Thymus (tissue), 11 donors: ENCODE measurements at regions not wholly inside any gene's neighbourhood (a gene's known extent, or its start where the extent isn't known, plus 50 kb on each side); places are given as distances from the start of the nearest gene placed in this dataset.

Experiments used
- DNase-seq, 9 donors: peaks; one replicate each; pipeline ENCODE4 v3.0.0-alpha.2; 2013; ENCODE audit warnings: low spot score in 9 of 9, low read depth in 6 of 9, missing footprints in 1 of 9
- H3K27ac ChIP-seq, 2 donors: one replicate each; pipeline ENCODE4 v1.5.1; 2013; ENCODE audit warnings: control low read depth in 1 of 2, low read depth in 1 of 2, low read length in 1 of 2, mild to moderate bottlenecking in 1 of 2, moderate library complexity in 1 of 2
- H3K27me3 ChIP-seq, 2 donors: one replicate each; pipeline ENCODE4 v1.5.1; 2013; ENCODE audit warnings: low read length in 1 of 2; ENCODE audit not compliant: control insufficient read depth in 2 of 2, insufficient read depth in 1 of 2
- H3K36me3 ChIP-seq, 2 donors: one replicate each; pipeline ENCODE4 v1.5.1; 2013; ENCODE audit warnings: low read length in 1 of 2, mild to moderate bottlenecking in 1 of 2, moderate library complexity in 1 of 2; ENCODE audit not compliant: control insufficient read depth in 2 of 2, insufficient read depth in 2 of 2
- H3K4me1 ChIP-seq, 2 donors: one replicate each; pipeline ENCODE4 v1.5.1; 2013; ENCODE audit warnings: low read length in 2 of 2; ENCODE audit not compliant: control insufficient read depth in 2 of 2, insufficient read depth in 2 of 2
- H3K4me3 ChIP-seq, 2 donors: one replicate each; pipeline ENCODE4 v1.5.1; 2013; ENCODE audit warnings: low read length in 2 of 2, control low read depth in 1 of 2, mild to moderate bottlenecking in 1 of 2
- H3K9me3 ChIP-seq, 2 donors: one replicate each; pipeline ENCODE4 v1.5.1; 2013; ENCODE audit warnings: low read length in 1 of 2, mild to moderate bottlenecking in 1 of 2; ENCODE audit not compliant: control insufficient read depth in 2 of 2, insufficient read depth in 1 of 2
- WGBS: extraction: QIAGEN DNeasy Blood & Tissue Kit; methylation state at CpG from one replicate; pipeline ENCODE4 v1.1.7; 2013; 5-methylcytosine and 5-hydroxymethylcytosine counted together
- donor health status: healthy.

GRCh38 chr13:60716313-60716712 lies 319.3 kb downstream of the TDRD3 start:
- H3K27ac ChIP-seq, result no peak overlapping the region
- no peaks in the 10 kb centered on the region for H3K27me3 ChIP-seq
- H3K4me1 ChIP-seq, result no peaks in the 10 kb centered on the region
- no peak for DNase-seq
- H3K9me3 ChIP-seq, result no peaks in the 10 kb centered on the region
- 94% methylated on average over 2 of the region's 2 CpGs for WGBS
- H3K4me3 ChIP-seq, result no peak overlapping the region
- H3K36me3 ChIP-seq, result no peaks in the 10 kb centered on the region

- H3K4me1 ChIP-seq, result no peaks in the 10 kb centered on the region
- no peak overlapping the region for H3K4me3 ChIP-seq
- H3K27me3 ChIP-seq, result no peaks in the 10 kb centered on the region
- H3K9me3 ChIP-seq, result no peaks in the 10 kb centered on the region
- no peak overlapping the region for H3K27ac ChIP-seq
- H3K36me3 ChIP-seq, result no peaks in the 10 kb centered on the region
- no peak for DNase-seq
These were observed 310.9 kb downstream of the TDRD3 start for GRCh38 chr13:60707878-60708277.

GRCh38 chr13:60701895-60702294 lies 304.9 kb downstream of the TDRD3 start:
- Histone ChIP-seq H3K27me3 (no peaks in the 10 kb centered on the region), H3K36me3 (no peaks in the 10 kb centered on the region), H3K9me3 (no peaks in the 10 kb centered on the region), H3K4me1 (no peaks in the 10 kb centered on the region), H3K4me3 (no peak overlapping the region), H3K27ac (no peak overlapping the region)
- 83% methylated on average over 3 of the region's 3 CpGs for WGBS
- no peak for DNase-seq

- no peaks in the 10 kb centered on the region for H3K27me3 ChIP-seq
- H3K4me3 ChIP-seq, result no peak overlapping the region
- no peaks in the 10 kb centered on the region for H3K9me3 ChIP-seq
- 93% methylated on average over 4 of the region's 4 CpGs for WGBS
- no peaks in the 10 kb centered on the region for H3K4me1 ChIP-seq
- no peak for DNase-seq
- H3K27ac ChIP-seq, result no peak overlapping the region
- H3K36me3 ChIP-seq, result no peaks in the 10 kb centered on the region
These were observed 304.0 kb downstream of the TDRD3 start for GRCh38 chr13:60700994-60701393.

- 93% methylated on average over 2 of the region's 2 CpGs for WGBS
These were observed 302.6 kb downstream of the TDRD3 start for GRCh38 chr13:60699636-60700035.

GRCh38 chr13:60696602-60697001 lies 299.6 kb downstream of the TDRD3 start:
- WGBS, result 57% methylated on average over 6 of the region's 6 CpGs

More at GRCh38 chr13:60699636-60700035, 302.6 kb downstream of the TDRD3 start:
- Histone ChIP-seq H3K4me3 (no peak overlapping the region), H3K36me3 (no peaks in the 10 kb centered on the region), H3K27ac (no peak overlapping the region), H3K9me3 (no peaks in the 10 kb centered on the region), H3K27me3 (no peaks in the 10 kb centered on the region), H3K4me1 (no peaks in the 10 kb centered on the region)
- DNase-seq, result no peak

GRCh38 chr13:60691268-60691667 lies 294.2 kb downstream of the TDRD3 start:
- Histone ChIP-seq H3K27ac (no peak overlapping the region), H3K9me3 (no peaks in the 10 kb centered on the region), H3K27me3 (no peaks in the 10 kb centered on the region), H3K36me3 (no peaks in the 10 kb centered on the region), H3K4me1 (no peaks in the 10 kb centered on the region), H3K4me3 (no peak overlapping the region)
- DNase-seq, result no peak

More at GRCh38 chr13:60696602-60697001, 299.6 kb downstream of the TDRD3 start:
- DNase-seq, result no peak
- Histone ChIP-seq H3K9me3 (no peaks in the 10 kb centered on the region), H3K4me3 (no peak overlapping the region), H3K27me3 (no peaks in the 10 kb centered on the region), H3K4me1 (no peaks in the 10 kb centered on the region), H3K27ac (no peak overlapping the region), H3K36me3 (no peaks in the 10 kb centered on the region)

GRCh38 chr13:60690604-60691003 lies 293.6 kb downstream of the TDRD3 start:
- Histone ChIP-seq H3K27ac (no peak overlapping the region), H3K9me3 (no peaks in the 10 kb centered on the region), H3K4me3 (no peak overlapping the region), H3K4me1 (no peaks in the 10 kb centered on the region), H3K36me3 (no peaks in the 10 kb centered on the region), H3K27me3 (no peaks in the 10 kb centered on the region)
- DNase-seq, result no peak
- 81% methylated on average over 6 of the region's 6 CpGs for WGBS

GRCh38 chr13:60689571-60689970 lies 292.6 kb downstream of the TDRD3 start:
- Histone ChIP-seq H3K36me3 (no peaks in the 10 kb centered on the region), H3K4me3 (no peak overlapping the region), H3K27me3 (no peaks in the 10 kb centered on the region), H3K27ac (no peak overlapping the region), H3K4me1 (no peaks in the 10 kb centered on the region), H3K9me3 (no peaks in the 10 kb centered on the region)
- DNase-seq, result no peak

GRCh38 chr13:60689076-60689475 lies 292.1 kb downstream of the TDRD3 start:
- DNase-seq, result no peak
- 56% methylated on average over 3 of the region's 3 CpGs for WGBS
- Histone ChIP-seq H3K36me3 (no peaks in the 10 kb centered on the region), H3K9me3 (no peaks in the 10 kb centered on the region), H3K4me1 (no peaks in the 10 kb centered on the region), H3K27me3 (no peaks in the 10 kb centered on the region), H3K4me3 (no peak overlapping the region), H3K27ac (no peak overlapping the region)
